ENCODE measurements at regions not wholly inside any gene's neighbourhood (a gene's known extent, or its start where the extent isn't known, plus 50 kb on each side); places are given as distances from the start of the nearest gene placed in this dataset.

GRCh38 chr1:234712891-234713305 lies 102.9 kb upstream of the IRF2BP2 start:
- TF ChIP-seq CTCF (IDR thresholded peaks at IDR 0.05): no peak
- TF ChIP-seq POLR2A (IDR thresholded peaks at IDR 0.05): no peak

All from uterus (tissue), 2 donors.